ENCODE measurements at regions not wholly inside any gene's neighbourhood (a gene's known extent, or its start where the extent isn't known, plus 50 kb on each side); places are given as distances from the start of the nearest gene placed in this dataset.

DNA sequence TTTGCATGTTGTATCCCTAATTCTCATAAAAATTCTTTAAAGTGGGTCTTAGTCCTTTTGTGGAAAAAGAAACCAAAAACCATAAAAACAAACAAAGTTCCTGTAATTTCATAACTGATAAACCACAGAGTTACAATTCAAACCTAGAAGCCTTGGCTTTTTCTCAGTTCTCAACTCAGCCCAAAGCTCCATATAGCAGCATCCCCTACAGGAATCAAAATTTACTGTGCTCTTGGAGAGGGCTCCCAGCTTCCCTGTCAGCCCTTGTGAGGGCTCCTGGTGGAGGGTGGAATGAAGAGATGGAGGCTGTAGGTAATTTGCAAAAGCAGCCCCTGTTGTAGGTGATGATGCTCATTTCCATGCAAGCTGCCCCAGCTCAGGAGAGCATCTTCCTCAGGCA lies 506.1 kb upstream of the KIRREL3 start:
- DNase-seq (ENCODE audit: low read depth, low spot score) = no peak

DNA sequence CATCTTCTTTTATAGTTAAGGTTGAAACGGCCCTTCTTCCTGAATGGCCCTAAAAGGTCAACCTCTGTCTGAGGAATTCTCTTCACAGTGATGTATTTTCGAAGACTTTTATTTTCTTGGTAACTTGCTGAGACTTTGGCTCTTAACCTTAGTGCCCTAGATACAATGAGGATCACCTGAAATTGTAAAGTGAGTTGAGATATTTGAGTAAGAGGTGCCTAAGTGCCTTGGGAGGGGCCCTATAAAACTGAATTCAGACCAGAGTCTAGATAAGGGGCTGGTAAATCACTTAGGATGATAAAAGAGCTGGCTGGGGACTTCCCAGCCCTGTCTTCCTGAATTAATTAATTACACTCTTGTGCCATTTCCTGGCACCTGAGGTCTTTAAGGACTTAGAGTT lies 505.6 kb upstream of the KIRREL3 start:
- no peak for DNase-seq (ENCODE audit: low read depth, low spot score)

DNA sequence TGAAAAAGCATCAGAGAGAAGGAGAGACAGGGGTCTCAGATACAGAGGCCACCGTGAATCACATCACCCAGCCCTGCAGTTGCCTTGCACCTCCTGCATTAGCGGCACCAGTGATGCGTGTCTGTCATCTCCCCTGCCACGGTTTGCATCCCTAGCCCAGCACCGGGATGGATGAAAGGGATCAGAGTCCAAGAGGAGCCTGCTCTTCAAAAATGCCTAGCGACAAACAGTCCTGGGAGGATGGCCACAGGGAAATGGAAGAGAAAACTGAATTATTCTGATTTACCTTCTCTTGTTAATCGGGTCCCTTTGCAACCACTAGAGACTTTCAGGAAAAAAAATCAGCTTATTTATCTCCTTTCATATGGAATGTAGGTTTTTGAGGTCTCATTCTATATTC lies 495.6 kb upstream of the KIRREL3 start:
- DNase-seq (ENCODE audit: low read depth, low spot score) = no peak

DNA sequence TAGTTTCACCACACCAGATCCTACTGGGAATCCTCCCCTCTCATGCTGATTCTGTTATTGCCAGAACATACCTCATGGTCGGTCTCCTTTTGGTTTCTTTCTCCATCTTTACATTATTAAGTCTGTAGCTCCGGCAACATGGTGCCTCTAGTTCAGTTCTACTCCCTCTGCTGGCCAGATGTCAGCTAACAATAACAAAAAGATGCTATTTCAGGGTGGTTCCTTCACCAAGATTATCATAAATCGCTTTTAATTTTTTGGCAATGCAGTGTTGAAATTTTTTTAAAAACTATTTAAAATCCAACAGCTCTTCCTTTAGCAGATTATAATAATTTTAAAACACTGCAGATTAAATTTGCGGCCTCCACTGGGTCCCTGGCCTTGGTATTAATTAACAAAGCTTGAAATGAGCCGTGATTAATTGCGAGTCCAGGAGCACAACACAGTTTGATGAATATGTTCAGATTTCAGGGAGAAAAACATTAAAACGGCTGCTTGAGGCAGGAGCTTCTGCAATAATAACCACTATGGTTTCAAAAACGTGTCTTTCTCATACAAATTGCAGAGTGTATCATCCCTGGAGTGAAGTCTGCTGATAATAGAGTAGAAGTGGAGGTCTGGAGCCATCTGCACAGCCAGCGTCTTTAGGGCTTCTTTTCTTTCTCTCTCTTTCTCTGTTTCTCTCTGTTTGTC lies 492.9 kb upstream of the KIRREL3 start:
- DNase-seq (ENCODE audit: low read depth, low spot score) = no peak

GRCh38 chr11:127492029-127492428 lies 491.5 kb upstream of the KIRREL3 start:
- DNase-seq (ENCODE audit: low read depth, low spot score) = no peak

DNA sequence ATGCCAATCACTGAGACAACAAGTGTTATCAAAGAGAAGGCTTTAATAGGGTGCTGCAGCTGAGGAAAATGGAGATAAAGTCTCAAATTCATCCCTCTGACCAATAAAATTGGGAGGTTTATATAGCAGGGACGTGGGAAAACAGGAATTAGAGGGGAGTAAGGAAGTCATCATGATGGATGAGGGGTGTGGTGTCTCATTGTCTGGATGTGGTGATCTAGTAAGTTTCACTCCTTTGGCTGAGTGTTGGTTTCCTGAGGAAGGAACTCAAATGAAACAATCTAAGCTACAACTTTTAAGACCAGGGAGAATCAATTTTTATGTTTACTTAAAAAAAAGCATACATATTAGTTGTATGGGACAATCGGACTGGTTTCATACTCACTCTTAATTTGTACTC lies 491.0 kb upstream of the KIRREL3 start:
- DNase-seq (ENCODE audit: low read depth, low spot score) = no peak

DNA sequence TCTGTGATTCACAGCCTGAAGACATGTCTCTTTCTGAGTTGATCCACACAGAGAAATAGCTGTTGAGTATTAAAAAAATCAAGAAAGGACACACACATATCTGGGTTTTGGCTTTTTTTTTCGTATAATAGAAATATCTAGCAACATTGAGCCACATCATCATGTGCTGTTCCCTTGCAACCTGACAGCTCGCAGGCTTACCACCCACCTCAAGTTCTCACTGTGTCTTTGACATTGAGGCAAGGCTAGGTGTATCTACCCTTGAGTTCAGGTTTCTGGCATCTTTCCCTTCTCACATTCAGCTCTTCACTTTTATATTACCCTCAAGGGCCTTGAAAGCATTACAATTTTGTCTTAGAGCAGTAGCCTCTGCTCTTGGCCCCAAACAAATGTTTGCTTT lies 490.3 kb upstream of the KIRREL3 start:
- no peak for DNase-seq (ENCODE audit: low read depth, low spot score)

DNA sequence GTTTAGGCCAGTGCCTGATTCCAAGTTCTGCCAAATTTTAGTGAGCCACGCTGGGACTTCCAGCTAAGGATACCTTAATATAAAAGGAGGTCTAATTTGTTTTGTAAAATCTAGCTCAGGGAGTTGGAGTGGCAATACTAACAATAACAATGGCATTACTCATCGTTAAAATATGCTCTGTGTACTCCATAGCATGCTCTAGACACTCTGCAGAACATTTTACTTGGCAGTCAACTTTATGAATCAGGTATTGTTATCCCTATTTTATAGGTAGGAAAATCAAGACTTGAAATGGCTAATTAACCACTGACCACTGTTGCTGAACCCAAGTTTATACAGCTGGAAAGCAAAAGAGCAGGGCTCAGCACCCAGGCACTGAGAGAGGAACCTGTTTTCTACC lies 485.0 kb upstream of the KIRREL3 start:
- no peak for DNase-seq (ENCODE audit: low read depth, low spot score)

DNA sequence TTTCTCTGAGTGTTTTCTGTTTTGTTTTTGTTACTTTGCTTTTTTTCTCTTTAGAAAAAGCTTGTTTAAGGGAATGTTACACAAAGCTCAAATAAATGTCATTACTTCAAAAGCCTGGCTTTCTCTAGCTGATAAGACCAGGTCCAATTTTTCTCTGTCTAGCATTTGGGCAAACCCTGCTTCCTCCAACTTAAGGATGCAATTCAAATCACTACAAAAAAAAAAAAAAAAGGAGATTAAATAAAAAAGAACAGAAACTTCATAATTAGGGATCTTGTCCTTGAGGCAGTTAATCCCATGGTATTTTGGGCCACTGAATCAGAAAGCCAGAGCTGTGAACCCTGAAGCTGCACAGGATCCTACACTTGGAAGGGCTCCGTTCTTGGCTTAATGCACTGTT lies 480.8 kb upstream of the KIRREL3 start:
- no peak for DNase-seq (ENCODE audit: low read depth, low spot score)

- no peak for DNase-seq (ENCODE audit: low read depth, low spot score)
Observed at GRCh38 chr11:127478826-127479225, 478.3 kb upstream of the KIRREL3 start.

GRCh38 chr11:127474766-127475165 lies 474.2 kb upstream of the KIRREL3 start:
- no peak for DNase-seq (ENCODE audit: low read depth, low spot score)

DNA sequence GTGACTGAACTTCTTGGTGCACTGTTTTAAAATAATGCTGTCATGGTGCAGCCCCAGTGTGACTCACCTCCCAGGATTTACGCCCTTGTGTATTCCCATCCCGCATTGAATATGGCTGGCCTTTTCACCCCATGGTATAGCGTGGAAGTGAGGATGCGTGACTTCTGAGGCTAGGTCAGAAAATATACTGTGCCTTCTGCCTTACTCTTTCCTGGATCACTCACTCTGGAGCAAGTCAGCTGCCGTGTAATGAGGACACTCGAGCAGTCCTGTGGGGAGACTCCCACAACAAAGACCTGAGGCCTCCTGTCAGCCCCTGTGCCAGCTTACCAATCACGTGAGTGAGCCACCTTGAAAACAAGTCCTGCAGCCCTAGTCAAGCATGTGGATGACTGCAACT lies 471.9 kb upstream of the KIRREL3 start:
- DNase-seq (ENCODE audit: low read depth, low spot score) = no peak

DNA sequence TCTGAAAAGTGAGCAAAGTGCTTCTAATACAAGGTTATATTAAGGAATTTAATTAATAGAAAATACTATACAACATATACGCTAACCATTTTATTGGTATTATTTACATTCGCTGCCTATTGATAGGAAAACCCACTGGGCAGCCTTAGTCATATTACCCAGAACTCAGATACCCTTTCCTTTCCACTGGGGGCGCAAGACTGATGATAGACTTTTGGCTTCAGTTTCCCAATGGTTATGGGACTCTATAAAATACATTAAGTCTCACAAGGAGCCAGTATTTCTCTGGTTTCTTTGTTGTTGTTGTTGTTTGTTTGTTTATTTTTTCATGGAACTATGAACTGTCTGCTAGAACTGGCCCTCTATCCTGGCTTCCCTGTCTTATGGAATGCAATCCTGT lies 471.1 kb upstream of the KIRREL3 start:
- DNase-seq (ENCODE audit: low read depth, low spot score) = no peak

- DNase-seq (ENCODE audit: low read depth, low spot score) = peak; percentile 6
Observed at GRCh38 chr11:127470306-127470884, 469.8 kb upstream of the KIRREL3 start.

GRCh38 chr11:127464325-127464724 lies 463.8 kb upstream of the KIRREL3 start:
- no peak for DNase-seq (ENCODE audit: low read depth, low spot score)

DNA sequence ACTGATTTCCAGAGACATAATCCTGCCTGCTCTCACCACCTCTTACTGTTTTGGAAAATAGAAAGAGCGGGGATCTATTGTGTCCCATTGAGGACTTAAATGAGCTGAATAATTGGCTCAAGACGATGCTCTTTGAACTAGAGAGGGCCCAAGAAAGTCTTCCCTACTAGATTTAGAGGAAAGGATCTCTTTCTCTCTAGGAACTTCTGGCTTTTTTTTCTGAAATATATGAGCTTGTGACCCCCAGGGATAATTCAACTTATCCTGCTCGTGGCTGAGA lies 461.4 kb upstream of the KIRREL3 start:
- DNase-seq (ENCODE audit: low read depth, low spot score) = no peak

- DNase-seq (ENCODE audit: low read depth, low spot score) = no peak
Observed at GRCh38 chr11:127461241-127462064, 460.9 kb upstream of the KIRREL3 start.

DNA sequence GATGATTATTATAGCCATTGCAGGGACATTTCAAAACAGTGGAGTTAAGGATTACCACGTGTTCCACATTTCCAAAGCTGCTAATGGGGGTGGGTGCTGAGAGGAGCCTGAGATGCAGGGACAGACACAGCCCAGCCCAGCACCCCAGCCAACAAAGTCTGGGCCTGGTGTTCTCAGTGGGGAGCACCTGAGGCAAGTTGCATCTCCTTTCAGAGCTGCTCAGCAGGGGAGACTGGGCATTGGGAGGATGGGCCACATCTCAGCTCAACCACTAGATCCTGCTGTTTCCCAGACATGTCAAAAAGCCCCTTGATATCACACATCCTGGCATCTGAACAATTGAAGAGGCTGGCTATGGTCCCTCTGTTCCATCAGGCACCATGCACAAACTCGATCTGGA lies 458.0 kb upstream of the KIRREL3 start:
- peak; percentile 4 for DNase-seq (ENCODE audit: low read depth, low spot score)

GRCh38 chr11:127454856-127455255 lies 454.3 kb upstream of the KIRREL3 start:
- peak; percentile 6 for DNase-seq (ENCODE audit: low read depth, low spot score)

GRCh38 chr11:127452533-127452932 lies 452.0 kb upstream of the KIRREL3 start:
- DNase-seq (ENCODE audit: low read depth, low spot score) = no peak

DNA sequence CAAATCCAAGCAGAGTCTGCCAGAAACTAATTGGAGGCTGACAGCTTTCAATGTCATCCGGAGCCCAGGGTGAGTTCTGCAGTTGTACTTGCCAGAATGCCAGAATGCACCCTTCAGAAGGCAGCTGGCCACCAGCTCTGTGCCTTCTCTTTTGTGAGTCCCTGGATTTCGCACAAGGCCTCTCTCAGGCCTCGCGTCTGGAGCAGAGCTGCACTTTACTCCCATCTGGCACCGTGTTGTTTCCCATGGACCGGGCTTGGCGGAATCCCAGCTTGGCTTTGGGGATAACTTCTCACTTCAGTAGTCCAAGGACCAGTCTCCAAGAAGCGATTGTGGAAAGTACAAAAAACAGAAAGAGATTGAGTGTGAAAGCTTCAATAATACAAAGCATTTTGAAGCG lies 451.3 kb upstream of the KIRREL3 start:
- DNase-seq (ENCODE audit: low read depth, low spot score) = no peak

- no peak for DNase-seq (ENCODE audit: low read depth, low spot score)
Observed at GRCh38 chr11:127448101-127448500, 447.5 kb upstream of the KIRREL3 start.

- DNase-seq (ENCODE audit: low read depth, low spot score) = peak; percentile 8
Observed at GRCh38 chr11:127445476-127445875, 444.9 kb upstream of the KIRREL3 start.

All from ELF-1 (cell line).